ENCODE measurements at regions not wholly inside any gene's neighbourhood (a gene's known extent, or its start where the extent isn't known, plus 50 kb on each side); places are given as distances from the start of the nearest gene placed in this dataset.

DNA sequence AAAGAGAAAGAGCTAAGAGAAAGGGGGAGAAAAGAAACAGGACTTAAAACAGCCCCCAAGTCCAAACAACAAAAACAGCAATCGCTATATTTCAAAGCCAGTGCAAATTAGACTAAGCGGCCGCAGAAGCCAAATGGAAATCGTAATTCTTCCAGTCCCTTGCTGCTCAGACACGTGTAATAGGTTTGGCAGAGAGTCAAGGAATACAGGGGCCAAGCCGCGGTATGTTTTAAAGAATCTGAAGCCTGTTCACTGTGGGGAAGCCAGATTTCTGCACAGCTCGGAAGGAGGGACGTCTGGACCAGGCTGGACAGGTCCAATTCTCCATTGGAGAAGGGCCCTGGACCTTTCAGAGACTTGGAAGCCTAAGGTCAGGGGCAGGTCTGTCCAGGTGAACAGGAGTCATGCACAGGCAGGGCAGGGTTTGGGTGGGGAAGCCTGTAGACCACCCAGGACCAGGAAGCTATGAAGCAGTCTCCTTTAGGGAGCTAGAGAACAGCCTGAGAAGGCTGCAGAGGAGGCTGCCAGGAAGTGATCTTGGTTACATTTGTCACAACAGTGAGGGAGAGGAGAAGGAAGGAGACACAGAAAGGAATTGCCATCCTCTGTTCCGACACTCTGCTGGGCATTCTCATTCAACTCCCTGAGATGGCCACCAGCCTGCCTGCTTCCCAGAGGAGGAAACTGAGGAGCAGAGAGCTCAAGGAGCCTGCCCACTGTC is 265.5 kb upstream of the ISX start:
- FAIRE-seq (no peak), DNase-seq (ENCODE audit: low read depth in 1 of 2, low spot score in 1 of 2) (no peak), ATAC-seq (no peak)
- Histone ChIP-seq H3K4me2 (no peak overlapping the region), H3K4me1 (no peaks in the 10 kb centered on the region), H3K27ac (no peak overlapping the region), H3K4me3 (no peak overlapping the region), H3K9me3 (no peaks in the 10 kb centered on the region)
- TF ChIP-seq, protein P1, sequence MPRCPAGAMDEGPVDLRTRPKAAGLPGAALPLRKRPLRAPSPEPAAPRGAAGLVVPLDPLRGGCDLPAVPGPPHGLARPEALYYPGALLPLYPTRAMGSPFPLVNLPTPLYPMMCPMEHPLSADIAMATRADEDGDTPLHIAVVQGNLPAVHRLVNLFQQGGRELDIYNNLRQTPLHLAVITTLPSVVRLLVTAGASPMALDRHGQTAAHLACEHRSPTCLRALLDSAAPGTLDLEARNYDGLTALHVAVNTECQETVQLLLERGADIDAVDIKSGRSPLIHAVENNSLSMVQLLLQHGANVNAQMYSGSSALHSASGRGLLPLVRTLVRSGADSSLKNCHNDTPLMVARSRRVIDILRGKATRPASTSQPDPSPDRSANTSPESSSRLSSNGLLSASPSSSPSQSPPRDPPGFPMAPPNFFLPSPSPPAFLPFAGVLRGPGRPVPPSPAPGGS (IDR thresholded peaks at IDR 0.05): no peak
- TF ChIP-seq RAD21 (conservative IDR thresholded peaks at IDR 0.05 in 1 of 2, IDR thresholded peaks at IDR 0.05 in 1 of 2): no peak
- no peak for TF ChIP-seq RARB (CRISPR knock-in tag; IDR thresholded peaks at IDR 0.05)
- no peak for TF ChIP-seq BHLHE40 (IDR thresholded peaks at IDR 0.05; ENCODE audit: low read depth, low read length)
- no peak for TF ChIP-seq HMGXB4 (CRISPR knock-in tag; IDR thresholded peaks at IDR 0.05; ENCODE audit: borderline replicate concordance)
- no peak for TF ChIP-seq NPAS2 (CRISPR knock-in tag; IDR thresholded peaks at IDR 0.05; ENCODE audit: borderline replicate concordance)
- TF ChIP-seq NR3C1 (IDR thresholded peaks at IDR 0.05): no peak
- TF ChIP-seq SMC3 (IDR thresholded peaks at IDR 0.05): no peak
- no peak for TF ChIP-seq HOXA7 (CRISPR knock-in tag; IDR thresholded peaks at IDR 0.05)
- no peak for TF ChIP-seq HDAC2 (IDR thresholded peaks at IDR 0.05)
- TF ChIP-seq PHF8 (IDR thresholded peaks at IDR 0.05; ENCODE audit: borderline replicate concordance, low read depth): no peak
- no peak for TF ChIP-seq KDM1A (IDR thresholded peaks at IDR 0.05; ENCODE audit: low read depth)
- TF ChIP-seq CHD4 (IDR thresholded peaks at IDR 0.05; ENCODE audit: borderline replicate concordance): no peak
- TF ChIP-seq TP53 (CRISPR knock-in tag; IDR thresholded peaks at IDR 0.05): no peak
- POLR2A ChIA-PET: no interaction called here
- CTCF ChIA-PET: no interaction called here
- WGBS (ENCODE audit: missing lambda C conversion rate): 5% methylated on average over 10 of the region's 10 CpGs

- 20% methylated on average over 10 of the region's 11 CpGs for WGBS (ENCODE audit: missing lambda C conversion rate)
- no peak for ATAC-seq
- TF ChIP-seq KDM1A (IDR thresholded peaks at IDR 0.05; ENCODE audit: low read depth) (no peak), MYC (IDR thresholded peaks at IDR 0.05; ENCODE audit: borderline replicate concordance, low read length) (no peak), POLR2AphosphoS2 (conservative IDR thresholded peaks at IDR 0.05; ENCODE audit: low read length) (no peak)
Measured at GRCh38 chr22:34801221-34801620, 264.7 kb upstream of the ISX start.

DNA sequence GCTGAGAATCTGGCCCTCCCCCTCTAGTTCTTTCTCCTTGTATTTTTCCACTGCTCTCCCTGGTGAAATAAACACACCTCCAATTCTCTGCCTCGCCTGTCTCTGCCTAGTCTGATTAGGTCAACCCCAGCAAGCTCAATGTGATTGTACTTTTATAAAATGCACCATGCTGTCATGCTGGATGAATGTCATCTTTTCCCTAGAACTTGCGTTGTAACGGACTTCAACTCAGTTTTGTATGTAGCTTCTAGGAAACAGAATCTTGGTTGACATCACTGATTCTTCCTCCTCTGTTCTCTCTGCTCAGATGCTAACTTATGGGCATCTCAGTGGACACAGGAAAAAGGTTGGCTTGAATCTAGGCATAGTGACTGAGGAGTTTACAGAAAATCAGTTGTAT is 261.9 kb upstream of the ISX start:
- Histone ChIP-seq H3K4me3 (no peak overlapping the region), H3K4me1 (no peaks in the 10 kb centered on the region), H3K4me2 (no peak overlapping the region), H3K27ac (no peak overlapping the region), H3K9me3 (no peaks in the 10 kb centered on the region)
- CTCF ChIA-PET: interaction anchor here (1.0 kb wide), 1 partner anchor 353 kb away, joined by 3 read pairs; no protein-coding TSS in a partner anchor
- ATAC-seq (no peak), DNase-seq (ENCODE audit: low read depth in 1 of 2, low spot score in 1 of 2) (no peak), FAIRE-seq (no peak)
- WGBS (ENCODE audit: missing lambda C conversion rate): 0% methylated on average over 3 of the region's 3 CpGs
- POLR2A ChIA-PET: no interaction called here
- TF ChIP-seq, protein P2, sequence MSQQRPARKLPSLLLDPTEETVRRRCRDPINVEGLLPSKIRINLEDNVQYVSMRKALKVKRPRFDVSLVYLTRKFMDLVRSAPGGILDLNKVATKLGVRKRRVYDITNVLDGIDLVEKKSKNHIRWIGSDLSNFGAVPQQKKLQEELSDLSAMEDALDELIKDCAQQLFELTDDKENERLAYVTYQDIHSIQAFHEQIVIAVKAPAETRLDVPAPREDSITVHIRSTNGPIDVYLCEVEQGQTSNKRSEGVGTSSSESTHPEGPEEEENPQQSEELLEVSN (IDR thresholded peaks at IDR 0.05; ENCODE audit: borderline replicate concordance, low read depth): no peak
- TF ChIP-seq CHD4 (IDR thresholded peaks at IDR 0.05; ENCODE audit: borderline replicate concordance): no peak
- no peak for TF ChIP-seq POLR2A (IDR thresholded peaks at IDR 0.05; ENCODE audit: low read length)
- TF ChIP-seq, protein P1 (IDR thresholded peaks at IDR 0.05): no peak
- no peak for TF ChIP-seq CBX8 (IDR thresholded peaks at IDR 0.05)
- no peak for TF ChIP-seq ZNF302 (CRISPR knock-in tag; IDR thresholded peaks at IDR 0.05)
- no peak for TF ChIP-seq ZSCAN20 (CRISPR knock-in tag; IDR thresholded peaks at IDR 0.05)
- no peak for TF ChIP-seq CHD2 (IDR thresholded peaks at IDR 0.05; ENCODE audit: low read length, partially characterized antibody)
- TF ChIP-seq HES2 (IDR thresholded peaks at IDR 0.05): no peak
- no peak for TF ChIP-seq USF2 (IDR thresholded peaks at IDR 0.05)
- TF ChIP-seq HOXA7 (CRISPR knock-in tag; IDR thresholded peaks at IDR 0.05): no peak
- no peak for TF ChIP-seq EP300 (IDR thresholded peaks at IDR 0.05)
- no peak for TF ChIP-seq JUN (IDR thresholded peaks at IDR 0.05)
- no peak for TF ChIP-seq TFCP2L1 (CRISPR knock-in tag; IDR thresholded peaks at IDR 0.05)
- TF ChIP-seq GATA3 (IDR thresholded peaks at IDR 0.05; ENCODE audit: borderline replicate concordance): no peak
- no peak for TF ChIP-seq MAZ (IDR thresholded peaks at IDR 0.05; ENCODE audit: borderline replicate concordance, low read depth, low read length)
- no peak for TF ChIP-seq HOXB5 (CRISPR knock-in tag; IDR thresholded peaks at IDR 0.05)

More at GRCh38 chr22:34801221-34801620, 264.7 kb upstream of the ISX start:
- FAIRE-seq (no peak), DNase-seq (ENCODE audit: low read depth in 1 of 2, low spot score in 1 of 2) (no peak)
- ChIA-PET CTCF (no interaction called here), POLR2A (no interaction called here)
- Histone ChIP-seq H3K27ac (no peak overlapping the region), H3K4me2 (no peak overlapping the region), H3K4me1 (no peaks in the 10 kb centered on the region), H3K9me3 (no peaks in the 10 kb centered on the region), H3K4me3 (no peak overlapping the region)
